IPS DF 4.7 (cell line): ENCODE measurements at regions not wholly inside any gene's neighbourhood (a gene's known extent, or its start where the extent isn't known, plus 50 kb on each side); places are given as distances from the start of the nearest gene placed in this dataset.

Experiments
- DNase-seq: peaks from one replicate; pipeline ENCODE4 v3.0.0-alpha.2; 2013; ENCODE audit warnings: low spot score; ENCODE audit errors: extremely low read depth

GRCh38 chr9:80867731-80868130 lies 821.6 kb downstream of the TLE1 start:
- DNase-seq: no peak

- no peak for DNase-seq
These were observed 822.6 kb downstream of the TLE1 start for GRCh38 chr9:80866576-80867227.

GRCh38 chr9:80866121-80866520 lies 823.2 kb downstream of the TLE1 start:
- no peak for DNase-seq

DNA sequence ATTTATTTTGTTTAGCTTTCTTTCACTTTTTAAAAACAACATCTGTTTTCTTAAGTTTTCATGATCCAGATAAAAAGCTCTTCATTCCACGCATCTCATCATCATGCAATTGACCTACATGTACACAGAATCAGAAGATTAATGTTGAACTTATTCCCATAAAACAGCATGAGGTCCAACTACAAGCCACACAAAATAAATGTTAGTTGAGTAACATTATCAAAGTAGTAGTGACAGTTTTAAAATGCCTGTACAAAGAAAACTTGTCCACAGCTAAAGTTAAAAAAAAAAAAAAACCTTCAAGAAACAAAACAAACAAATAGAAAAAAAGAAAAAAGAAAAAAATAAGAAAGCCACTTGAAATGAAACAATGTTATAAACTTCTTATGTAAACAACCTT lies 846.3 kb downstream of the TLE1 start:
- DNase-seq: no peak

DNA sequence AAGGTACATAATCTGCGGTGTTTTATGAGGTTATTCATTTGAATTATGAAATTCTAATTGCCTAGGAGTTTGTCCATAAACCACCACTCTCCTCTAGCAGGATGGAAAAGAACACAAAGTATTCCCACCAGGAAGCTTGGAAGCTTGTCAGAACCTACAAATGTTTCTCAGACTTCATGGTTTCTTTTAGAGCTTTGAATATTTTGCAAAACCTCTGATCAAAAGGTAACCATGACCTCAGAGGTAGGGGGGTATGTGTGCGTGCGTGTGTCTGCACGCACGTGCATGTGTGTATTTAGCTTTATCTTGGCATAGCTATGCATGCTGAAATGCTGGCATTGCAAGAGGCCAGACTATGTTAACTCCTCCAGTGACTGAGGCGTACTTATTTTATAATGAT lies 847.0 kb downstream of the TLE1 start:
- DNase-seq: no peak

DNA sequence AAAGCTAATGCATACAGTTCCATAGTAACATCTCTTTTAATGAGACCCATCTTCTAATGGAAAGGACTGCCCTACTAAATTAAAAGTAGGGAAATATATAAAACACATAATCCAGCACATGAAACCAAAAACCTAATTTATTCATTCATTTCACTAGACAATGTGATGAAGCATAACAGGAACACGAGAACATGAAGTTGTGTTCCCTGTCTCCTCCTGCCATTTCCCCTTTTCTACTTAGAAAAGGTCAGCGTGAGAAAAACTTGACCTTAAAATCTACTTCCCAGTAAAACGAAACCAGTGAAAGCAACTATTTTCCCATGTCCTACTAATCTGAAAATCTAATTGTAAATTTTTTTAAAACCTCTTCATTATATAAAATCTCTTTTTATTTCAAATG lies 847.5 kb downstream of the TLE1 start:
- DNase-seq: no peak

- DNase-seq: no peak
These were observed 849.3 kb downstream of the TLE1 start for GRCh38 chr9:80839821-80840675.

DNA sequence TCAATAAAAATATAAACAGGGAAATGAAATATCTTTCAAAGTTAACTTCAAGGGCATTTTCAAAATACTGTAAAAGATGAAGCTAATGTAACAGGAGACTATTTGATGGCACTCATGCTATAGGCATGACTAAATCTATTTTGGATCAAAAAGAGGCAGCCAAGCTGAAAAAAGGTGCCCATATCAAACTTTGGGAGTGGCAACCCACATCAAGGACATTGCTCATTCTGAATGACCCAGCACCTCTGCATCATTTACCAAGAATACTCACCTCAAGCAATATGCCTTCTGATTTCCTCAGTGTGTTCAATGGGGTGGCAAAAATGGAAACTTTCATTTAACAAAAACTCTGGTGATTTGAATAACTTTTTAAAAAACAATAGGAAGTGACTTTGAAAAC lies 853.3 kb downstream of the TLE1 start:
- no peak for DNase-seq

GRCh38 chr9:80831751-80832150 lies 857.6 kb downstream of the TLE1 start:
- DNase-seq: no peak

DNA sequence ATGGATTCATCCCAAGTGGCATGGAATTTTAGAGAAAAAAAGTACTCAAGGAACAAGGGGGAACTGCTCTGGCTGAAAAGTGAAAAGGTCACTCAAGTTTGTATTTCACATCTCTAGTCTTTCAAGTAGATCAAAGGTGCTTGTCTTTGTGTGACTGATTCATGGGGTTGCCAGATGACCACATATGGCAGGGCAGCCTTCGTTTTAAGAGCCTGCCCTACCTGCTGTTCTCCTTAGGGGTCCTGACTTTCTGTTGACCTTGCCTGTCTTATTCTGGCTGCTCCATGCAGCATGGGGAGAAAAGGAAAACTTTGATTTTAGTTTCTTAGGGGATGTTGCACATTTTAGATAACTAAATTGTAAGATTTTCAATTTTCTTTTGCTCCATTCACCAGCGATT lies 877.7 kb downstream of the TLE1 start:
- no peak for DNase-seq

DNA sequence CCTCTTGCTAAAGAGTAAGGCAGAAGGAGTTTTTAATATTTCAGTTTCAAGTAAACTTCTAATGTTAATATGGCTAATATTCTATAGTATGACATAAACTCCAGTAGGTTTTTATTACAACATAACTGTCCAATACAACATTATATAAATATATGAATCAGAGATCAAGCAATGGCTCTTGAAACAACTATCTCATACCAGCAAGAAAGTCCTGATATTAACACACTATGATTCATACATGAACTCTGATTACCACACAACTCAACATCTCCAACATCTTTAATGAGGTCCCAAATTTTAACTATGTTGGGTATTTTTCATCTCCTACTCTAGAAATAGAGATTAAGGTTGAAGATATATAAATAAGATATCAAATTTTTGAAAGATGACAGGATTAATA lies 878.3 kb downstream of the TLE1 start:
- no peak for DNase-seq

DNA sequence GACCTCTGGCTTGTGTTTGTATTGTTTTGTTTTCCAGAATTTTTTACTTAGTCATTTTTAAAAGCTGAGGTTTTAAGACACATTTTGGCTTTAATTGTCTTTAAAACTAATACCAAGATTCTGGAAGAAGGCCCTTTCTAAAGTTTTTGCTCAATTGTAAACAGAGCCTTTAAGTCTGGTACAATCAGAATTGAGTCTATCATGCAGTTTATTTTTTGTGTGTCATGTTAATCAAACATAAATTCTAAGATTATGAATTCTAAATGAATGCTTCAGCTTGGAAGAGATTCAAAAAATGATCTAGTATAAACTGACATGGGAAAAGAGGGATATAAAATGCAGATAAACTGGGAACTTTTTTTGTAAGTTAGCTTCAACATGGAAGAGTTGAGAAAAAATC lies 882.7 kb downstream of the TLE1 start:
- no peak for DNase-seq

DNA sequence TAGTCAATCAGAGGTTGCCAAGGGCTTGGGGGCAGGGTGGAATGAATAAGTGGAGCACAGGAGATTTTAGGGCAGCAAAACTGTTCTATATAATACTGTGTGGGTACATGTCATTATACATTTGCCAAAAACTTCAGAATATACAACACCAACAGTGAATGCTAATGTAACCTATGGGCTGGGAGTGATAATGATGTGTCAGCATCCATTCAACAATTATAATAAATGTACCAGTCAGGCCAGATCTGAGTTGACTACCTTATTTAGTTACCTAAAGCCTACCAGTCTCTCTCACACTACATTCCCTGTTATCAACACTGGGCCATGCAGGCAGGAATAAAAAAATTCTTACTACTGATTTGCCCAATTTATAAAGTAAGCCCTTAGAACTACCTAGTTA lies 884.5 kb downstream of the TLE1 start:
- no peak for DNase-seq

DNA sequence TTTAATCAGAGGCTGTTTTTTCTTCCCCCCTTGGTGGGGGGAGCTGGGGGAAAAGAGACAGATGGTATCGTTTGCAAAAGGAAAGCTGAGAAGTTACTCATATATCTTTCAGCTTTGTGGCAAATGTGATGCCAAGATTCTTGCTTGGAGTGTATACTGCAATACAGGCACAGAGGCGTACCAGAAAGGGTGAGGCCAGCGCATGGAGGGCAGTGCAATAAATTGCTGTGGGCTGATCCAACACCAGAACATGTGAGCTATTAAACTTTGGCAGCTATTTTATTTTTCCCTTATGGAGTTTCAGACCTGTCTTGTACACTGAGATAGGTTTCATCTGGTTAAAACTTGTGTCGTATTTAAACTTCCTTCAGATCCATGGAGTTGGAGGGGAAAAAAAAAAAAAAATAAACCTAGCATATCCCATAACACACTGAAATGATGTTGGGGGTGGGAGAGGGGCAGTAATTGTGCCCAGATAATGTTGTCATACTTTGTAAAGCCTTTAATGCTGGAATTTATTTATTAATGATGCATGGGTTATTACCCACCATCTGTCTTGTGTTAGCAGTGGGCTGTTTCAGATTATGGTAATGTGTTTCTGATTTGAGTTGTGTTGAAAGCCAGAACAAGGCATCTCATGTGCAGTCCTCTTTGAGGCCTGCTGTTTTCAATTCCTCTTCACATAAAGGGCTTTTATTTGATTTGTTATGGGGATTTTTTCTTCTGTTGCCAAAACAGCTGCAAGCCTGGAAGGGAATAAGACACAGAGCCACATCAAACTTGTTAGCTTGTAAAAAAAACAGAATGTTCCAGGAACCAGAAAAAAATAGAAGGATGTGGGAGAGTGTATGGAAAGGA lies 891.3 kb downstream of the TLE1 start:
- no peak for DNase-seq

GRCh38 chr9:80797101-80797829 lies 892.1 kb downstream of the TLE1 start:
- no peak for DNase-seq

GRCh38 chr9:80796632-80797031 lies 892.7 kb downstream of the TLE1 start:
- DNase-seq: no peak

DNA sequence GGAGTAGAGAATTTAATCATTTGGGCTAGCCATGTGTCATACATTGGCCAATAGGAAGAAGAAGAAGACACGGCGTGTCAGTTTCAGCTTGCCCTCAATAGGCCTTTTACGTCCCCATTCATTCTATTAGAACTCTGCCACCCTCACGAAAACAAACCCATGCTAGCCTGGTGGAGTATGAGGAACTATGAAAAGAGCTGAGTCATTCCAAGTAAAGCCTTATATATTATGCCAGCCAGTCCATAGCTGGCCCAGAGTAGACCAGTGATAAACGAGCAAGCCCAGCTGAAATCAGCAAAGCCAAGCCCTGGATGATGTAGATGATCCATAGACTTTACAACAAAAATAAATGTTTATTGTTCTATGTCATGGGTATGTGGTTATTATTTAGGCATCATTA lies 895.1 kb downstream of the TLE1 start:
- no peak for DNase-seq

GRCh38 chr9:80793706-80794105 lies 895.6 kb downstream of the TLE1 start:
- DNase-seq: no peak

DNA sequence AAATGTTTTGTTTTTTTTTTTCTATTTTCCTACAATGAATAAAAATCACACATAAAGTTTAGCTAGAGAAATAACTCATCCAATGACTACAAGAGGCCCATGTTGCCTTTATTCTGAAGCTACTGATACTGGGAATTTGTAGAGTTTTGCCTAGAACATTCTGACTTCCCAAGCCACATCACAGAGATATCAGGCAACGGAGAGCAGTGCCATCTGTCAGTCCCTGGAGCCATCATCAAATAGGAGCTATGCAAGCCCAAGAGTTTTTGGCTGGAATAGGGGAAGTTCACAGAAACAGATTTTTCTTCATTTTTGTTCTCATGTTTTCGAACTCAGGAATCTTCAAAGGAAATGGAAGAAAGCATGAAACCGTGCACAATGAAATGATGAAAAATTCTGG lies 896.6 kb downstream of the TLE1 start:
- no peak for DNase-seq

DNA sequence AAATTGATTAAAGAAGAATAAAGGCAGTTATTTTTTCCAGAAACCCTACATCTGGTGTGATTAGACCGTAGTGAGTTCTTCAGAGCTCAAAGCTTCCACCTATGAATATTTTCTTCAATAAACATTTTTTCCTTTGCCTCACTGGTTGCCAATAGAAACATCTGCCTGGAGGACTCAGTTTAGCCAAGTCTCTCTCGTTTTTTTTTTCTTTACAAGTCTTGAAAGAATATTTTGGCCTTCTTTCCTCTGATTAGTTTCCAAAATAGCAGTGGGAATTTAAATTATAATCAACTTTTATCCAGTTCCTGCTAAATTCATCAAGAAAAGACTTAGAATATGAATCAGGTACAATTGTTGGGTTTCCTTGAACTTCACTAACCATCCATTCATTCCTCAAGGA lies 897.5 kb downstream of the TLE1 start:
- no peak for DNase-seq

- DNase-seq: no peak
These were observed 898.6 kb downstream of the TLE1 start for GRCh38 chr9:80790764-80791163.
